ENCODE measurements at regions not wholly inside any gene's neighbourhood (a gene's known extent, or its start where the extent isn't known, plus 50 kb on each side); places are given as distances from the start of the nearest gene placed in this dataset.
"Not testable (repeated sequence)": the region's sequence is repeated elsewhere in the genome, so short reads cannot be mapped to it uniquely, and the experiment has no call there.

GRCh38 chr9:42951239-42951638 is 767.8 kb downstream of the SPATA31A6 start:
- H3K23me2 ChIP-seq (ENCODE audit: low read depth, low read length); H2BK15ac ChIP-seq (ENCODE audit: low read length); H4K20me1 ChIP-seq (replicated peaks in 1 of 2; ENCODE audit: control insufficient read depth in 1 of 2, insufficient read depth in 2 of 2, low read length in 2 of 2); H3K27ac ChIP-seq (ENCODE audit: low read depth, low read length); H3K27me3 ChIP-seq (replicated peaks in 1 of 4; ENCODE audit: control insufficient read depth in 3 of 4, extremely low read depth in 1 of 4, insufficient read depth in 3 of 4, low read length in 3 of 4); POLR2A ChIA-PET (ENCODE audit: partially characterized antibody); H3K9ac ChIP-seq (replicated peaks in 1 of 4; ENCODE audit: extremely low read depth in 1 of 4, low read depth in 3 of 4, low read length in 3 of 4); H3K4me3 ChIP-seq (ENCODE audit: extremely low read depth in 1 of 4, insufficient read depth in 2 of 4, low read depth in 3 of 4, low read length in 4 of 4); H3K4ac ChIP-seq (replicated peaks; ENCODE audit: insufficient read length, low read depth, low read length); FAIRE-seq; H3K79me1 ChIP-seq (ENCODE audit: low read depth, low read length); H3K36me3 ChIP-seq (ENCODE audit: control insufficient read depth in 2 of 4, insufficient read depth in 4 of 4, low read length in 3 of 4); H2AK5ac ChIP-seq (ENCODE audit: low read depth, low read length); H2BK20ac ChIP-seq (ENCODE audit: low read length); H3K56ac ChIP-seq (replicated peaks; ENCODE audit: insufficient read length, low read depth, low read length); H2BK120ac ChIP-seq (replicated peaks; ENCODE audit: low read depth, low read length); H4K5ac ChIP-seq (ENCODE audit: insufficient read length, low read depth, low read length); H3K4me1 ChIP-seq (replicated peaks in 1 of 4; ENCODE audit: control insufficient read depth in 3 of 4, insufficient read depth in 4 of 4, low read length in 3 of 4); H3K14ac ChIP-seq (ENCODE audit: insufficient read length); H4K91ac ChIP-seq (replicated peaks; ENCODE audit: insufficient read length, low read length); H3K4me2 ChIP-seq (ENCODE audit: insufficient read depth in 1 of 2, low read depth in 2 of 2, low read length in 2 of 2); CTCF ChIA-PET (ENCODE audit: partially characterized antibody); H2AFZ ChIP-seq (ENCODE audit: low read length); H4K8ac ChIP-seq (ENCODE audit: extremely low read depth, insufficient read depth, low read length); H3K79me2 ChIP-seq (ENCODE audit: control insufficient read depth in 1 of 2, insufficient read depth in 2 of 2, low read length in 2 of 2); H2BK12ac ChIP-seq (ENCODE audit: low read depth, low read length); H2BK5ac ChIP-seq (ENCODE audit: low read depth, low read length); H3K23ac ChIP-seq (ENCODE audit: insufficient read length); H3K18ac ChIP-seq (ENCODE audit: extremely low read depth, low read length): not testable (repeated sequence)
- 13% methylated on average over 1 of the region's 2 CpGs; no CpG with 5 or more reads in 1 of the 2 experiments for WGBS, 2 experiments (ENCODE audit: extremely low coverage in 1 of 2, insufficient coverage in 1 of 2, insufficient read length in 1 of 2, insufficient replicate concordance in 2 of 2, low coverage in 1 of 2, low lambda C conversion rate in 2 of 2, missing lambda C conversion rate in 1 of 2)
- peak in 1 of 2 experiments; percentile 19; a peak in 1 of 4 replicates for TF ChIP-seq RAD21 (IDR thresholded peaks at IDR 0.05 in 1 of 2, conservative IDR thresholded peaks at IDR 0.05 in 1 of 2; ENCODE audit: low read depth in 2 of 2, low read length in 2 of 2)
- TF ChIP-seq CTCF (IDR thresholded peaks at IDR 0.05; ENCODE audit: control extremely low read depth in 1 of 3, insufficient read depth in 1 of 3, low read depth in 1 of 3, low read length in 3 of 3), result peak in 1 of 3 experiments; percentile 12; a peak in 1 of 4 replicates
- H3K9me3 ChIP-seq (ENCODE audit: insufficient read depth in 2 of 2, low read depth in 1 of 2, low read length in 1 of 2), result peaks cover 6 to 47% of the 10 kb centered on the region in 2 experiments; a peak in 3 of 4 replicates
- DNase-seq (ENCODE audit: low read depth in 1 of 2, low spot score in 2 of 2), result peak; percentile 1 to 64
